IMR-90 (cell line): ENCODE measurements at regions not wholly inside any gene's neighbourhood (a gene's known extent, or its start where the extent isn't known, plus 50 kb on each side); places are given as distances from the start of the nearest gene placed in this dataset.

ENCODE experiments used
- ATAC-seq: fragments of 200-7000 bp; cut with Tn5 transposase; 2 replicates; pipeline ENCODE4 v1.9.1; 2020; ENCODE audit warnings: low read depth, mild to moderate bottlenecking, moderate library complexity
- BruUV-seq: library from RNA; stranded (reverse); fragments of 400-500 nt; replicated peaks from 2 replicates; lab custom pipeline; 2021; lab: Mats Ljungman, UMichigan
- CTCF ChIA-PET: fragments of 300-600 bp; formaldehyde crosslinking; extraction: SDS; loops from one replicate; lab custom pipeline; 2021; ENCODE audit warnings: antibody characterized with exemption; lab: Yijun Ruan, JAX
- POLR2A ChIA-PET: fragments of 300-600 bp; sonication (Branson Sonifier 250); formaldehyde crosslinking; loops from one replicate; lab custom pipeline; 2022; ENCODE audit warnings: antibody characterized with exemption; ENCODE audit not compliant: unreplicated experiment; lab: Charles Lee
- DNase-seq: peaks from one replicate; pipeline ENCODE4 v3.0.0; 2013
- H2AFZ ChIP-seq: replicated peaks from 2 replicates; pipeline ENCODE3; 2013; ENCODE audit warnings: low read length, mild to moderate bottlenecking; ENCODE audit not compliant: poor library complexity
- H2AK5ac ChIP-seq: 2 replicates; pipeline ENCODE4 v1.6.1; 2013; ENCODE audit warnings: low read depth, low read length, inconsistent platforms
- H2AK9ac ChIP-seq: replicated peaks from 2 replicates; pipeline ENCODE3; 2013; ENCODE audit warnings: mild to moderate bottlenecking, low read depth, low read length, moderate library complexity; ENCODE audit not compliant: poor library complexity
- H2BK120ac ChIP-seq: 2 replicates; pipeline ENCODE4 v1.6.1; 2013; ENCODE audit warnings: low read depth, low read length, inconsistent platforms
- H2BK15ac ChIP-seq: 3 replicates; pipeline ENCODE4 v1.6.1; 2013; ENCODE audit warnings: low read depth, low read length, inconsistent platforms
- H2BK20ac ChIP-seq: 2 replicates; pipeline ENCODE4 v1.6.1; 2013; ENCODE audit warnings: low read depth, mild to moderate bottlenecking, inconsistent platforms, low read length, moderate library complexity
- H2BK5ac ChIP-seq: 2 replicates; pipeline ENCODE4 v1.6.1; 2013; ENCODE audit warnings: mild to moderate bottlenecking, low read depth, low read length, inconsistent platforms; ENCODE audit not compliant: poor library complexity, severe bottlenecking
- H3K14ac ChIP-seq: replicated peaks from 2 replicates; pipeline ENCODE4 v1.6.1; 2013; ENCODE audit warnings: low read depth, low read length, inconsistent platforms
- H3K18ac ChIP-seq: 2 replicates; pipeline ENCODE4 v1.6.1; 2013; ENCODE audit warnings: low read depth, low read length, control low read depth
- H3K23ac ChIP-seq: 2 replicates; pipeline ENCODE4 v1.6.1; 2013; ENCODE audit warnings: low read depth, low read length, inconsistent platforms
- H3K27ac ChIP-seq: 2 replicates; pipeline ENCODE4 v1.5.1; 2013; ENCODE audit warnings: mild to moderate bottlenecking, control low read depth, low read length; ENCODE audit not compliant: insufficient read depth
- H3K27me3 ChIP-seq: 2 replicates; pipeline ENCODE4 v1.6.1; 2013; ENCODE audit warnings: low read length; ENCODE audit not compliant: control insufficient read depth, insufficient read depth
- H3K36me3 ChIP-seq: 2 replicates; pipeline ENCODE4 v1.6.1; 2013; ENCODE audit warnings: low read length, mixed read lengths; ENCODE audit not compliant: control insufficient read depth, insufficient read depth
- H3K4ac ChIP-seq: 2 replicates; pipeline ENCODE4 v1.6.1; 2013; ENCODE audit warnings: low read depth, low read length, inconsistent platforms
- H3K4me1 ChIP-seq: 2 replicates; pipeline ENCODE4 v1.6.1; 2013; ENCODE audit warnings: low read length, mixed read lengths; ENCODE audit not compliant: control insufficient read depth, insufficient read depth
- H3K4me2 ChIP-seq: 2 replicates; pipeline ENCODE4 v1.6.1; 2013; ENCODE audit warnings: low read depth, mild to moderate bottlenecking, control low read depth, low read length, moderate library complexity
- H3K4me3 ChIP-seq: 2 replicates; pipeline ENCODE4 v1.5.1; 2013; ENCODE audit warnings: low read depth, mild to moderate bottlenecking, control low read depth, low read length, moderate library complexity; ENCODE audit not compliant: insufficient read depth
- H3K56ac ChIP-seq: 2 replicates; pipeline ENCODE4 v1.6.1; 2013; ENCODE audit warnings: low read length, inconsistent platforms; ENCODE audit not compliant: insufficient read depth; ENCODE audit errors: extremely low read depth
- H3K79me1 ChIP-seq, 2 experiments: 2 replicates each; pipeline ENCODE4 v1.6.1; 2013; ENCODE audit warnings: low read length in 2 of 2, inconsistent platforms in 1 of 2, low read depth in 1 of 2
- H3K9ac ChIP-seq: 2 replicates; pipeline ENCODE4 v1.6.1; 2013; ENCODE audit warnings: low read depth, low read length, control low read depth
- H3K9me1 ChIP-seq: 2 replicates; pipeline ENCODE4 v1.6.1; 2013; ENCODE audit warnings: low read length, inconsistent platforms; ENCODE audit not compliant: insufficient read depth
- H3K9me3 ChIP-seq: 2 replicates; pipeline ENCODE4 v1.6.1; 2013; ENCODE audit warnings: low read length; ENCODE audit not compliant: control insufficient read depth, insufficient read depth
- H4K20me1 ChIP-seq: 2 replicates; pipeline ENCODE4 v1.6.1; 2013; ENCODE audit warnings: low read length, inconsistent platforms; ENCODE audit not compliant: insufficient read depth
- H4K5ac ChIP-seq: 2 replicates; pipeline ENCODE4 v1.6.1; 2013; ENCODE audit warnings: mild to moderate bottlenecking, low read depth, low read length, control low read depth
- H4K8ac ChIP-seq, 2 experiments: 2 replicates each; pipeline ENCODE4 v1.6.1; 2013; ENCODE audit warnings: low read depth in 2 of 2, low read length in 2 of 2, control low read depth in 1 of 2, inconsistent platforms in 1 of 2
- H4K91ac ChIP-seq: 2 replicates; pipeline ENCODE4 v1.6.1; 2013; ENCODE audit warnings: low read depth, low read length, inconsistent platforms; ENCODE audit not compliant: insufficient read depth
- POLR2A ChIP-seq: IDR thresholded peaks from 2 replicates; pipeline ENCODE4 v1.6.1; 2012; ENCODE audit warnings: mild to moderate bottlenecking, low read depth, low read length
- RFX5 ChIP-seq: IDR thresholded peaks from 2 replicates; pipeline ENCODE4 v1.8.0; 2012; ENCODE audit warnings: low read depth, mild to moderate bottlenecking, low read length, moderate library complexity
- WGBS, 2 experiments: methylation state at CpG; one replicate each; pipeline versions ENCODE4 v1.1.5 to v1.1.7; 2013; ENCODE audit warnings: missing lambda C conversion rate in 2 of 2; ENCODE audit not compliant: insufficient read length in 1 of 2; ENCODE audit errors: extremely low coverage in 2 of 2; 5-methylcytosine and 5-hydroxymethylcytosine counted together
- dilution Hi-C: fragments of 300-500 bp; cut with HindIII; formaldehyde crosslinking; loops from one replicate; pipeline ENCODE4 v1.14.3; 2018; ENCODE audit warnings: low sequenced_read_pairs; ENCODE audit not compliant: unreplicated experiment
- in situ Hi-C: fragments of 300-500 bp; cut with MboI; formaldehyde crosslinking; loops from 3 replicates; pipeline ENCODE4 v1.14.3; 2019; ENCODE audit warnings: low sequenced_read_pairs, inconsistent platforms, mixed read lengths
- intact Hi-C: fragments of 100-400 bp; cut with micrococcal nuclease; formaldehyde crosslinking; loops from 2 replicates; pipeline ENCODE4 v1.10.0; 2022

- H3K27me3 ChIP-seq = no peaks in the 10 kb centered on the region
- no peak overlapping the region for H3K23ac ChIP-seq
- H3K79me1 ChIP-seq = no peaks in the 10 kb centered on the region
- in situ Hi-C loops = no loop called here
- H2BK5ac ChIP-seq = no peak overlapping the region
- no peak overlapping the region for H3K4me3 ChIP-seq
- H2BK15ac ChIP-seq = no peak overlapping the region
- peaks cover 6% of the 10 kb centered on the region; the same call in 1 of the 2 replicates for H3K9me3 ChIP-seq
- no peak overlapping the region for H3K27ac ChIP-seq
- no peak overlapping the region for H3K56ac ChIP-seq
- no peak overlapping the region for H2BK20ac ChIP-seq
- no peak overlapping the region for H2AK9ac ChIP-seq
- H4K20me1 ChIP-seq = no peaks in the 10 kb centered on the region
- H3K18ac ChIP-seq = no peak overlapping the region
- no peak overlapping the region for H3K14ac ChIP-seq
- H2AK5ac ChIP-seq = no peak overlapping the region
- no TSS peak for BruUV-seq
- no peaks in the 10 kb centered on the region for H3K9me1 ChIP-seq
- H3K4ac ChIP-seq = no peak overlapping the region
- TF ChIP-seq POLR2A (no peak), RFX5 (no peak)
- no CpG with 5 or more reads among the region's 2 CpGs for WGBS, 2 experiments
- intact Hi-C loops = no loop called here
- H4K8ac ChIP-seq = no peak overlapping the region
- H2AFZ ChIP-seq = no peak overlapping the region
- no peak overlapping the region for H2BK120ac ChIP-seq
- DNase-seq (no peak), ATAC-seq (no peak)
- H4K5ac ChIP-seq = no peak overlapping the region
- ChIA-PET CTCF (no interaction called here), POLR2A (no interaction called here)
- dilution Hi-C loops = no loop called here
- no peak overlapping the region for H3K4me2 ChIP-seq
- no peaks in the 10 kb centered on the region for H3K36me3 ChIP-seq
- H3K4me1 ChIP-seq = no peaks in the 10 kb centered on the region
- H4K91ac ChIP-seq = no peak overlapping the region
- no peak overlapping the region for H3K9ac ChIP-seq
Observed at GRCh38 chr5:164799391-164799790, 1294.0 kb downstream of the MAT2B start.
